Mammary epithelial cell (primary cell): ENCODE measurements at regions not wholly inside any gene's neighbourhood (a gene's known extent, or its start where the extent isn't known, plus 50 kb on each side); places are given as distances from the start of the nearest gene placed in this dataset.

Experiments
- CTCF ChIP-seq, 2 donors: IDR thresholded peaks in 1 of 2; conservative IDR thresholded peaks in 1 of 2; 2 replicates each; pipeline ENCODE4 v1.5.1; 2011 to 2012; ENCODE audit warnings: inconsistent platforms in 2 of 2, low read length in 2 of 2, mild to moderate bottlenecking in 2 of 2, control low read depth in 1 of 2, low read depth in 1 of 2; ENCODE audit not compliant: insufficient read depth in 1 of 2; ENCODE audit errors: extremely low read depth in 1 of 2
- EZH2 ChIP-seq: IDR thresholded peaks from 2 replicates; pipeline ENCODE4 v1.6.1; 2012; ENCODE audit warnings: low read length, inconsistent platforms, borderline replicate concordance

- TF ChIP-seq CTCF (conservative IDR thresholded peaks at IDR 0.05 in 1 of 2, IDR thresholded peaks at IDR 0.05 in 1 of 2; ENCODE audit: extremely low read depth in 1 of 2, insufficient read depth in 1 of 2, low read depth in 1 of 2, low read length in 2 of 2) (no peak), EZH2 (no peak)
These were observed 68.4 kb upstream of the PDZD8 start for GRCh38 chr10:117443686-117444041.
